ENCODE measurements at regions not wholly inside any gene's neighbourhood (a gene's known extent, or its start where the extent isn't known, plus 50 kb on each side); places are given as distances from the start of the nearest gene placed in this dataset.

- TF ChIP-seq IRF9 (tag; IDR thresholded peaks at IDR 0.05) (no peak), TBL1XR1 (IDR thresholded peaks at IDR 0.05; ENCODE audit: low read length in 2 of 2) (no peak), EHMT2 (IDR thresholded peaks at IDR 0.05) (no peak), E4F1 (CRISPR knock-in tag; IDR thresholded peaks at IDR 0.05; ENCODE audit: borderline replicate concordance) (no peak), ZNF780A (CRISPR knock-in tag; IDR thresholded peaks at IDR 0.05) (no peak), KHSRP (IDR thresholded peaks at IDR 0.05) (no peak), SMARCA4 (IDR thresholded peaks at IDR 0.05) (peak; percentile 83), KLF13 (tag; IDR thresholded peaks at IDR 0.05; ENCODE audit: borderline replicate concordance, low read depth) (no peak), MCM5 (IDR thresholded peaks at IDR 0.05; ENCODE audit: low read depth) (no peak), ZNF395 (CRISPR knock-in tag; IDR thresholded peaks at IDR 0.05) (no peak), SAFB (IDR thresholded peaks at IDR 0.05; ENCODE audit: borderline replicate concordance, low read depth, low read length) (no peak), RUNX1 (IDR thresholded peaks at IDR 0.05; ENCODE audit: low read depth) (no peak), VEZF1 (CRISPR knock-in tag; IDR thresholded peaks at IDR 0.05) (no peak), USF2 (CRISPR knock-in tag; IDR thresholded peaks at IDR 0.05) (no peak), ZNF24 (IDR thresholded peaks at IDR 0.05) (no peak), TAF15 (IDR thresholded peaks at IDR 0.05; ENCODE audit: low read depth, low read length) (no peak), ZNF77 (CRISPR knock-in tag; IDR thresholded peaks at IDR 0.05) (no peak), ZBTB43 (CRISPR knock-in tag; IDR thresholded peaks at IDR 0.05) (no peak), EGR1 (conservative IDR thresholded peaks at IDR 0.05) (no peak), ETS1 (conservative IDR thresholded peaks at IDR 0.05; ENCODE audit: control insufficient read depth, low read depth, low read length) (no peak), ARID1B (IDR thresholded peaks at IDR 0.05) (peak; percentile 92), CSDE1 (IDR thresholded peaks at IDR 0.05) (no peak)
Observed at GRCh38 chr15:96422125-96422524, 91.6 kb downstream of the NR2F2 start (continued).

Data from K562 (cell line).